ENCODE measurements at regions not wholly inside any gene's neighbourhood (a gene's known extent, or its start where the extent isn't known, plus 50 kb on each side); places are given as distances from the start of the nearest gene placed in this dataset.
A peak's percentile ranks its signal among the peaks of the same experiment; 100 is the strongest.

- no peak for TF ChIP-seq CTCF (IDR thresholded peaks at IDR 0.05; ENCODE audit: low read depth, low read length)
- no peak overlapping the region for H3K4me3 ChIP-seq (ENCODE audit: low read depth, low read length)
Measured at GRCh38 chr3:73706771-73707170, 82.0 kb upstream of the PDZRN3 start.

GRCh38 chr3:73705792-73706191, 81.1 kb upstream of the PDZRN3 start:
- H3K4me3 ChIP-seq (ENCODE audit: low read depth, low read length): no peak overlapping the region
- TF ChIP-seq CTCF (IDR thresholded peaks at IDR 0.05; ENCODE audit: low read depth, low read length): no peak

- TF ChIP-seq CTCF (IDR thresholded peaks at IDR 0.05; ENCODE audit: low read depth, low read length): no peak
- H3K4me3 ChIP-seq (ENCODE audit: low read depth, low read length): no peak overlapping the region
Measured at GRCh38 chr3:73699327-73699726, 74.6 kb upstream of the PDZRN3 start.

- H3K4me3 ChIP-seq (ENCODE audit: low read depth, low read length): no peak overlapping the region
- TF ChIP-seq CTCF (IDR thresholded peaks at IDR 0.05; ENCODE audit: low read depth, low read length): no peak
Measured at GRCh38 chr3:73697020-73697419, 72.3 kb upstream of the PDZRN3 start.

GRCh38 chr3:73695841-73696240, 71.1 kb upstream of the PDZRN3 start:
- no peak for TF ChIP-seq CTCF (IDR thresholded peaks at IDR 0.05; ENCODE audit: low read depth, low read length)
- no peak overlapping the region for H3K4me3 ChIP-seq (ENCODE audit: low read depth, low read length)

- TF ChIP-seq CTCF (IDR thresholded peaks at IDR 0.05; ENCODE audit: low read depth, low read length): no peak
Measured at GRCh38 chr3:73694983-73695757, 70.4 kb upstream of the PDZRN3 start.

DNA sequence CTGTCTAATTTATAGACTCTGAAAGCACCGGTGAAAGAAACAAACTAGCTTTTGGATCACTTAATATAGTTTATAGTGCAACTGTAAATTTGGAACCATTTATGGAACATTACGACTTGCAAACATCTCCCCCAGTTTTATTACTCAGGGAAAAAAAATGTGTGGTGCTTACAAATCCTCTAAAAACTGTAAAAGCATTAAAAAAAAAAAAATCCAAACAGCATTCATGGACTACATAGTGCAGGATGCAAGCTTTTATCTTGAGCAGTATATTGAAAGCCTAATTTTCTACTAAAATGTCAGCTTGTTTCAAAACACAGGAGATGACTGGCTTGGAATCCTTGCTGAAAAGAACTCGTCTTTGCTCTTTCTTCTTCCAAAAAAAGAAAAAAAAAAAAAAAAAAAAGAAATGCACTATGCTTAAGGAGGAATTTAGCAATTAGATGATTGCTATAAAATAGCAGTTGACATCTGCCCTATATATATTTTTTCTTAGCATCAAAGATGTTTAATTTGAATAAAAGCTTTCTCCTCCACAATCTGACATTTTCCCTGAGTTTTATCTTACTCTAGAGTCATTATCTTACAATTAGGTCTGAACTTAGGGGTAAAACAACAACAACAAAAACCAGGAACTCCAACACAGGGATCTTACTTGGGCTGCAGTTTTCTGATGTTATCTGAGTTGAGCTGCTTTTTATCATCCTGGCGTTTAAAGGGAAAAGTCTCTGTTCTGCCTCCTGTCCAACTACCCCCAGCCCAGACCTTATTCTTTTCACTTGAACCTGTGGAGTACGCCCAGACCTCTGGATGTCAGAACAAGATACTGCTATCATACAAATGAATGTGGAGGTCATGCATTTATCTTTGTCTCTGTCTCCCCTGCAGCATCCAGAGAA, 62.6 kb upstream of the PDZRN3 start:
- 0 out of 2 replicates have a peak overlapping the region, but pooled peaks have one; percentile 4 for H3K4me3 ChIP-seq (ENCODE audit: low read depth, low read length)
- no peak for TF ChIP-seq CTCF (IDR thresholded peaks at IDR 0.05; ENCODE audit: low read depth, low read length)

More at GRCh38 chr3:73694983-73695757, 70.4 kb upstream of the PDZRN3 start:
- no peak overlapping the region for H3K4me3 ChIP-seq (ENCODE audit: low read depth, low read length)

Measured in WI38 (cell line).